ENCODE measurements at regions not wholly inside any gene's neighbourhood (a gene's known extent, or its start where the extent isn't known, plus 50 kb on each side); places are given as distances from the start of the nearest gene placed in this dataset.
"Not testable (repeated sequence)": the region's sequence is repeated elsewhere in the genome, so short reads cannot be mapped to it uniquely, and the experiment has no call there.

DNA sequence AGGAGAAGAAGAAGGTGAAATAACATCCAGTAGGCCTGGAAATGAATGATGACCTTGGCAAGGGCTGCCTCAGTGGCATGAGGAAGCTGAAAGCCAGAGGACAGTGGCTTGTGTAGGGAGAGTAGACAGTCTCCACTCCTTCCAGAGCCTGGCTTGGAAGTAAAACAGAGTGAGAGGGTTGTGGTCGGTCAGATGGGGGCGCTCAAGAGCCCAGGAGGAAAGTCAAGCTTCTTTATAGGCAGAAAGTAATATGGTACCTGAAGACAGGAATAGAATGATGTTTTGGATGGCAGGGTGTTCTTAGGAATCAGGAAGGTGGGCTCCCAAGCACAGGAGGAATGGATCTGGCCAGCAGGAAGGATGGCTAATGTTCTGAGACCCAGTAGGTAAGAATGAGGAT is 75.1 kb upstream of the TSC22D1 start:
- no peak overlapping the region for H3K4me3 ChIP-seq (ENCODE audit: low read length)
- no peak for DNase-seq (ENCODE audit: low read depth, low spot score)

DNA sequence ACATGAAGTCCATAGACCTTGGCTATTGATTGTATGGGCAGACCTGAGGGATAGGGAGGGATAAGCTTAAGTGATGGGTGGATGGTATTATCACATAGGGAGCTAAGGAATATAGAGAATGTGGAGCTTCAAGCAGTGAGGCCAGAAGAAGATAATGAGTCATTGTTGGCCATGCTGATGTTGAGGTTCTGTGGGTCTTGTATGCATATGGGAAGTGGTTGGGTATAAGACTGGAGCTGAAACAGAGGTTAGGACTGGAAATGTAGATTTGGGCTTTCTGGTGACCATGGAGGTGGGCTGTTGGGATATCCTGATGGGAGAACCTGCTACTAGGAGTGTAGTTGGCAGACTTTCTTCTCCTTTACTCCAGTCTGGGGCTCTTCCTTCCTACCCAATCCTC is 73.7 kb upstream of the TSC22D1 start:
- H3K4me3 ChIP-seq (ENCODE audit: low read length), result no peak overlapping the region
- no peak for DNase-seq (ENCODE audit: low read depth, low spot score)

DNA sequence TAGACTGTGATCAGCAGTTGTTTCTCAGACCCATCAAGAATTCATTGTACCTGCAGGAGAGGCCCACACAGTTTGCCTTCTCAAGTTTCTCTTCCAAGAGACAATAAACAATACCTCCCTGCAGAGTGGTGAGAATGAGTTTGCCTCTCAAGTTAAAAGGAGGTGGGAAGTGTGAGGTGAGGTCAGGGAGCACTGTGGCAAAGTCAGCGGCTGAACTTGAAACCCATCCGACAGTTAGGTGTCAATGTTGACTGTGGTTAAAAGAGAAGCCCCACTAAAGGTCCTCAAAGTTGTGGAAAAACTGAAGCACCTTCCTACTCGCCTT is 72.9 kb upstream of the TSC22D1 start:
- DNase-seq (ENCODE audit: low read depth, low spot score), result no peak
- H3K4me3 ChIP-seq (ENCODE audit: low read length), result no peak overlapping the region

DNA sequence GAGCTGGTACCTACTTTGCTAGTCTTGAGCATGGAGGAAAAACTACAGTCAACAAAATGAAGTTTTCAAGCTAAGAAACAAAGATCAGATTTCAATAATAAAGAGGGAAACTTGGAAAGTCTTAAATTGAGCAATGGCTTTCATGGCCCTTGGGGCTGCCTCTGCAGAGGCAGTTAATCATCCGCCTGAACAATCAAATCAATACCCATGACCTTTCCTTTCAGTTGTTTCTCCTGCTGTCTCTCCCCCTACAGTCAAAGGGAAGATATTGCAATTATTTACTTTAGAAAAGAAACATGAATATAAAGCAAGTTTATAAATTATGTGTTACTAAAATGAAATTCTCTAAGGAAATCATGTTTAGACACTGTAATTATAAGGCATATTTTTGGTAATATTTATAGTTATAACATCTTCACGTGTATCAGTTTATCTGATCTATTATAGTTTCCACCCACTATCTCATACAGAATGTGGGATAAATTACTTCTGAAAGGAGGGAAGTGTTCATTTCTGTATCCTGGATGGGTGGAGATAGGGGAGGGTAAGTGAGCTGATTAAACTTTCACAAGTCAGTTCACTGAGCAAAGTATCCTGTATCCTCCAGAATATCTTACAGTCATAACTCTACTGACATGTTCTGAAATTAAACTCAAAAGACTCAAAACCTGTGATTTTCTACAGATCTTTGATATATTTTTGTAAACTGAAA is 72.4 kb upstream of the TSC22D1 start:
- DNase-seq (ENCODE audit: low read depth, low spot score), result peak; percentile 5

DNA sequence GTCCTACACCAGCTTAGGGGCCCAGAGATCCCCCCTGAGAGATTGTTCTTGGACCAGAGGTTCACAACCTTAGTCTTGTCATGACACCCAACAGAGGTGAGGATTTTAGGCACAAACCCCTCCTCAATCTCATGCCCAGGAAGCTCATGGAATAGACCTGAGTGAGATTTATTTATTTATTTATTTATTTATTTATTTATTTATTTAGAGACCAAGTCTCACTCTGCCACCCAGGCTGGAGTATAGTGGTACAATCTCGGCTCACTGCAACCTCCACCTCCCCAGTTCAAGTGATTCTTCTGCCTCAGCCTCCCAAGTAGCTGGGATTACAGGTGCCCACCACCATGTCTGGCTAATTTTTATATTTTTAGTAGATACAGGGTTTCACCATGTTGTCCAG is 71.4 kb upstream of the TSC22D1 start:
- not testable (repeated sequence) for H3K4me3 ChIP-seq (ENCODE audit: low read length); DNase-seq (ENCODE audit: low read depth, low spot score)

More for the DNA sequence above, 72.4 kb upstream of the TSC22D1 start:
- no peak overlapping the region for H3K4me3 ChIP-seq (ENCODE audit: low read length)

DNA sequence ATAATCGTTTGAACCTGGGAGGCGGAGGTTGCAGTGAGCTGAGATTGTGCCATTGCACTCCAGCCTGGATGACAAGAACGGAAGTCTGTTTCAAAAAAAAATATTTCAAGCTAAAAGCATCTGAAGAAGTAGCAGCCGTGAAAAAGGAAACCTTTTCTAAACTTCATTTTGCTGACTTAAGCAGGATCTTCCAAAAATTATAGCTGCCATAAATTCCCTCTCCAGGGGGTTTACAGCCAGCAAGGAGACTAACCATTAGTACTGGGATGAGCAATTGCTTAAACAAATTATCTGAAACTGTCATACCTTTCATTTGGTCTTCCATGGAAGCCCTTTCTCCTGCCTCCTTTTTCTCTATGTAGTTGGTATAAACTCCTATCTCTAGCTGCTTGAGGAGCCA is 69.9 kb upstream of the TSC22D1 start:
- H3K4me3 ChIP-seq (ENCODE audit: low read length), result no peak overlapping the region
- DNase-seq (ENCODE audit: low read depth, low spot score), result no peak

DNA sequence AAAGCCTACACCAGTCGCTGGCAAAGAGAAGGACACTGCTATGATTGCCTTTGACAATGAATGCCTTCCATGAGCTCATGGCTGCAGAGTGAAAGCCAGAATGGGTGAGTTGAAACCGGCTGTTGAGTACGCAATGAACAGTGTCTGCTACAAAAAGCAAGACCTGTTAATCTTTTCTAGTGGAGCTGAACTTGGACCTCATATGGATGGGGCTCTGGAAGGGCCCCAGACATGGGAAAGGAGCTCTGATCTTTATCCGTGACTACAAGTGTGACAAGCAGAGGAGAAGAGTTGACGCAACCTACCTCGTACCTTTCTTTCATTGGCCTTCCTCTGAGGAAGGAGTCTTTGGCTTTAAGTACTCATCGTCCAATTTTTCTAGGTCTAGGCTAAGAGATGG is 67.1 kb upstream of the TSC22D1 start:
- H3K4me3 ChIP-seq (ENCODE audit: low read length), result no peak overlapping the region
- no peak for DNase-seq (ENCODE audit: low read depth, low spot score)

DNA sequence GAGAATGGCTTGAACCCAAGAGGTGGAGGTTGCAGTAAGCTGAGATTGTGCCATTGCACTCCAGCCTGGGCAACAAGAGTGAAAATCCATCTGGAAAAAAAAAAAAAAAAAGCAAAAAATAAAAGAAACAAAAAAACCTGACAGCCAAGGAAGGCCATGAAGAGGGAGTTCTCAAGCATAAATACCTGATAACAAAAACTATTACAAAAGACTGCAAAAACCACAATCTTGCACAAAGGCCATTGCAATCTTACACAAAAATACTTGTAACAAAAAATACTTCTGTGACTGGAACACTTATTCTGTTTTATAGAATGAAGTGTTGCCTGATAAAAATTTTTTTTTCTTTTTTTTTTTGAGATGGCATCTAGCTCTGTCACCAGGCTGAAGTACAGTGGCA is 61.5 kb upstream of the TSC22D1 start:
- DNase-seq (ENCODE audit: low read depth, low spot score), result no peak
- H3K4me3 ChIP-seq (ENCODE audit: low read length), result no peak overlapping the region

DNA sequence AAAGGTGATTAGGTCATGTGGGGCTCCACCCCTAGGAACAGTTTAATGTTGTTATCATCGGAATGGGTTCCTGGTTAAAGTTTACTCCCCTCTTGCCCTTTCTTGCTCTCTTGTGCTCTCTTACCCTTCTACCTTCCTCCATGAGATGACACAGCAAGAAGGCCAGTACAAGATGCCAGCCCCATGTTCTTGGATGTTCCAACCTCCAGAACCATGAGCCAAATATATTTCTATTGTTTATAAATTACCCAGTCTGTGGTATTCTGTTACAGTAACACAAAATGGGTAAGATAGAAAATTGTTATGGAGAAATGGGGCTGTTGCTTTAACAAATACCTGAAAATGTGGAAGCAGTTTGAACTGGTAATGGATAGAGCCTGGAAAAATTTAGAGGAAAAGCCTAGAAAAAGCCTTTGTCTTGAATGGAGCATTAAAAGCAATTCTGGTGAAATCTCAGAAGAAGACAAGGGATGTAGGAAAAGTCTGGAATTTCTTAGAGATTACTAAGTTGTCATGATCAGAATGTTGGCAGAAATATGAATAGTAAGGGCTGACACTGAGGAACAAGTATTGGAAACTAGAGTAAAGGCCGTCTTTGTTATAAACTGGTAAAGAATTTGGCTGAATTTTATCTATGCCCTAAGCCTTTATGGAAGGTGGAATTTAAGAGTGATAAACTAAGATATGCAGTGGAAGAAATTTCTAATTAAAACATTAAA is 53.5 kb upstream of the TSC22D1 start:
- H3K4me3 ChIP-seq (ENCODE audit: low read length), result no peak overlapping the region
- no peak for DNase-seq (ENCODE audit: low read depth, low spot score)

DNA sequence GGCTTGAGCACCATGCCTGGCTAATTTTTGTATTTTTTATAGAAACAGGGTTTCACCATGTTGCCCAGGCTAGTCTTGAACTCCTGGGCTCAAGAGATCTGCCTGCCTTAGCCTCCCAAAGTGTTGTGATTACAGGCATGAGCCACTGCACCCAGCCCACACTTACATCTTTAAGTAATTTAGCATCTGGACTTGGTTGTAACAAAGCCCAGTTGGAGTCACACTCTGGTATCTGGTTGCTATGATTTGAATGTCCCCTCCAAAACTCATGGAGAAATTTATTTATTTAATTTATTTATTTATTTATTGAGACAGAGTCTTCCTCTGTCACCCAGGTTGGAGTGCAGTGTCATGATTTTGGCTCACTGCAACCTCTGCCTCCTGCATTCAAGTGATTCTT is 52.7 kb upstream of the TSC22D1 start:
- not testable (repeated sequence) for H3K4me3 ChIP-seq (ENCODE audit: low read length); DNase-seq (ENCODE audit: low read depth, low spot score)

DNA sequence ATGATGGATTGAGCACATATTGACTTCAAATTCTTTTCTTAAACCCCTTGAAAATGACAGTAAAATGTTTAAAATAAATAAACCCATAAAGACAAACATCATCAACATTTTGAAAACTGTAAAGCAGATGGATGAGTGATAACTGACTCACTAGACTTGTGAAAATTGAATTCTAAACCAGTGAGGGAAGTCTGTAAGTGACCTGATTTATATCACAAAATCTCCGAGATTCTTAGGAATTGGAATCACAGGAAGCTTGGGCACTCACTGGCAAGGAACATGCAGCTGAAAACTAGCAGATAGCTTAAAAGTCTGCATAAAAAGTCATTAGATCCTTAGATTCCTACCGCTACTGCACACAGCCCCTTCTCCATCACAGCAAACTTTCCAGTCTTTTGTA is 51.3 kb upstream of the TSC22D1 start:
- no peak for DNase-seq (ENCODE audit: low read depth, low spot score)
- no peak overlapping the region for H3K4me3 ChIP-seq (ENCODE audit: low read length)

DNA sequence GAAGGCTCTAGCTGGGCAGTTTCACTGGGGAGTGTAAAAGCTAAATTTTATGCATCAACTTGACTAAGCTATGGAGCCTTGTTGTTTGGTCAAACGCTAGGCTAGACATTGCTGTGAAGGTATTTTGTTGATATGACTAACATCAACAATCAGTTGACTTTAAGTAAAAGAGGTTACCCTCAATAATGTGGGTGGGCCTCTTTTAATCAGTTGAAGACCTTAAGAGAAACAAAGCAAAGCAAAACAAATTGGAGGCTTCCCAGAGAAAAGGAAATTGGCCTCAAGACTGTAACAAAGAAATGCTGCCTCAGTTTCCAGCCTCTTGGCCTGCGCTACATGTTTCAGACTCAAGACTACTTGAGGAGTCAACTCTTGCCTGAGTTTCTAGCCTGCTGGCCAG is 50.0 kb upstream of the TSC22D1 start:
- DNase-seq (ENCODE audit: low read depth, low spot score), result no peak
- H3K4me3 ChIP-seq (ENCODE audit: low read length), result no peak overlapping the region

All from Jurkat, Clone E6-1 (cell line).